Heart left ventricle (tissue), 16 donors: ENCODE measurements at regions not wholly inside any gene's neighbourhood (a gene's known extent, or its start where the extent isn't known, plus 50 kb on each side); places are given as distances from the start of the nearest gene placed in this dataset.

Experiments used
- ATAC-seq, 4 donors: fragments of 200-7000 bp; cut with Tn5 transposase; one replicate each; pipeline ENCODE4 v1.9.1; 2020 to 2022; ENCODE audit warnings: moderate library complexity in 4 of 4, mild to moderate bottlenecking in 3 of 4, moderate number of reproducible peaks in 1 of 4
- DNase-seq, 5 donors: peaks; one replicate each; pipeline ENCODE4 v3.0.0-alpha.2; 2020
- H3K27ac ChIP-seq, 12 donors: fragments of 200-600 bp; sonication (generic) in 4 of 12; one replicate each; pipeline versions ENCODE4 v1.5.0 to v1.8.0; 2016 to 2022; ENCODE audit warnings: mild to moderate bottlenecking in 2 of 12
- H3K27me3 ChIP-seq, 9 donors: fragments of 200-600 bp; sonication (generic) in 2 of 9; one replicate each; pipeline versions ENCODE4 v1.5.1 to v1.8.0; 2016 to 2022; ENCODE audit warnings: mild to moderate bottlenecking in 3 of 9
- H3K36me3 ChIP-seq, 9 donors: fragments of 200-600 bp; sonication (generic) in 2 of 9; one replicate each; pipeline versions ENCODE4 v1.5.0 to v1.8.0; 2018 to 2022; ENCODE audit warnings: mild to moderate bottlenecking in 2 of 9
- H3K4me1 ChIP-seq, 12 donors: fragments of 200-600 bp; sonication (generic) in 4 of 12; one replicate each; pipeline versions ENCODE4 v1.5.0 to v1.8.0; 2016 to 2022; ENCODE audit warnings: mild to moderate bottlenecking in 3 of 12
- H3K4me3 ChIP-seq, 12 donors: fragments of 200-600 bp; sonication (generic) in 4 of 12; one replicate each; pipeline versions ENCODE4 v1.5.0 to v1.8.0; 2017 to 2022; ENCODE audit warnings: mild to moderate bottlenecking in 9 of 12, moderate library complexity in 4 of 12
- H3K9me3 ChIP-seq, 12 donors: fragments of 200-600 bp; sonication (generic) in 4 of 12; one replicate each; pipeline versions ENCODE4 v1.5.0 to v1.8.0; 2016 to 2022; ENCODE audit warnings: mild to moderate bottlenecking in 1 of 12
- POLR2A ChIP-seq, 2 donors: fragments of 450-650 bp; IDR thresholded peaks; one replicate each; pipeline ENCODE4 v1.6.1; 2017; ENCODE audit warnings: antibody characterized with exemption in 2 of 2, mild to moderate bottlenecking in 2 of 2, moderate library complexity in 2 of 2
- WGBS, 4 donors: extraction: QIAGEN DNeasy Blood & Tissue Kit in 2 of 4; methylation state at CpG; one replicate each; pipeline versions ENCODE4 v1.1.5 to v1.1.7; 2013 to 2018; 5-methylcytosine and 5-hydroxymethylcytosine counted together
- intact Hi-C, 10 donors: fragments of 100-400 bp; cut with DNase I; formaldehyde crosslinking; loops; one replicate each; pipeline versions ENCODE4 v1.11.1 to v1.14.2; 2022
- TF ChIP-seq, protein P1 (sequence below), 12 donors: fragments of 200-600 bp; sonication (generic) in 4 of 12; IDR thresholded peaks; one replicate each; pipeline versions ENCODE4 v1.5.0 to v1.8.0; 2018 to 2022; ENCODE audit warnings: antibody characterized with exemption in 12 of 12, mild to moderate bottlenecking in 5 of 12
- donor health status: ischemic (EF 13 %, LVEDD 7.1; RV severe dilation, severe dysfunction).
- donor health status: healthy with polysubstance abuse.
- donor health status: DM: no; HTN: yes; CAD: no.
- donor health status: DM: no; HTN: no; CAD: no.
- donor health status: ischemic (EF 25% LVEDD 6.9; RV normal size, moderate dysfunction).
- donor health status: ischemic (EF 25% LVEDD 5.7; RV mildly dilated, moderate dysfunction).
- donor health status: healthy.
- donor health status: DM: yes; HTN: yes; CAD: no.
- donor health status: ischemic (EF 35%, LVEDD 5.7; RV mildly dilated, moderate dysfunction).
- donor health status: nonischemic (EF 11% LVEDD 7.7; RV severe dilation, severe dysfunction).
- donor health status: DM: yes; HTN: yes; CAD: no.
- donor health status: PGD.
- donor health status: ischemic (EF 29% LVEDD 5.4; RV normal size, mild dysfunction).
- donor health status: nonischemic (EF 23%, LVEDD 6.1; RV moderate dilation, normal function).

DNA sequence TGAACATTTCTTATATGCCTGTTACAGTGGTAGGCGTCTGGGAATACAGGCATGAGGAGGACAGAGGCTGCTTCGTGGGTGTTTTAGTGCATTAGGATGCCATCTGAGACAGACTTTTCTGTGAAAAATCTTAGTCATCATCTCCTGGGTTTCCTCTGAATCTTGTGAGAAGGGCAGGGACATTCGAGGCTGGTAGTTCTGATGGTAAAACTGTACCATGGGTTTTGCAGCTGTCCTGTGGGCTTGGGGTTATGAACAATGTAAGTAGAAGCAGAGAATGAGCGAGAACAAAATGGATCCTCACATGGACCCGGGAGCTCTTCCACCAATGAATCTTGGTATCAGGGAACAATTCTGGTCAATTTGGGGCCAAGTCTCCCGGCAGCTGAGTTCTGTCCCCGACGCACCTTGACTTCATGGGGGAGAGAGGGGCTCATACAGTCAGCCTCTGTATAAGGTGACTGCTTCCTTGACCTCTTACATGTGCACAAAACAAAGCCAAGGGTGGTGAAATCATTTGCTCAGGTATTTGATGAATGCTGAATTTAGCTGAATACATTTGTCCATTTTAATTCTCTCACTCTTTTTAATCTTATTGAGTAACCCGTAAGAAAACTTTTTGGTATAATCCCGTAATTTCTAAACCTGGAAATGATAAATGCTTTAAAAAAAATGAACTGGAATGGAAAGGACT is 63.6 kb upstream of the ERRFI1 start:
- Histone ChIP-seq H3K9me3 (peaks cover 0 to 10% (median 0%) of the 10 kb centered on the region in 12 donors), H3K4me3 (no peak overlapping the region), H3K36me3 (no peaks in the 10 kb centered on the region), H3K27me3 (no peaks in the 10 kb centered on the region), H3K27ac (peak overlapping the region in 7 of 12 donors; percentile 16 to 79 (median 55)), H3K4me1 (peaks cover 0 to 28% (median 3%) of the 10 kb centered on the region in 12 donors)
- no peak for ATAC-seq
- intact Hi-C loops = loop anchor here in 1 of 10 donors (10.0 kb wide), 1 partner anchor 55 kb away; no protein-coding TSS in a partner anchor
- DNase-seq = no peak
- WGBS, 4 donors = 82 to 86% (median 84%) methylated on average over 10 of the region's 10 CpGs
- TF ChIP-seq POLR2A (IDR thresholded peaks at IDR 0.05) = no peak
- TF ChIP-seq, protein P1, sequence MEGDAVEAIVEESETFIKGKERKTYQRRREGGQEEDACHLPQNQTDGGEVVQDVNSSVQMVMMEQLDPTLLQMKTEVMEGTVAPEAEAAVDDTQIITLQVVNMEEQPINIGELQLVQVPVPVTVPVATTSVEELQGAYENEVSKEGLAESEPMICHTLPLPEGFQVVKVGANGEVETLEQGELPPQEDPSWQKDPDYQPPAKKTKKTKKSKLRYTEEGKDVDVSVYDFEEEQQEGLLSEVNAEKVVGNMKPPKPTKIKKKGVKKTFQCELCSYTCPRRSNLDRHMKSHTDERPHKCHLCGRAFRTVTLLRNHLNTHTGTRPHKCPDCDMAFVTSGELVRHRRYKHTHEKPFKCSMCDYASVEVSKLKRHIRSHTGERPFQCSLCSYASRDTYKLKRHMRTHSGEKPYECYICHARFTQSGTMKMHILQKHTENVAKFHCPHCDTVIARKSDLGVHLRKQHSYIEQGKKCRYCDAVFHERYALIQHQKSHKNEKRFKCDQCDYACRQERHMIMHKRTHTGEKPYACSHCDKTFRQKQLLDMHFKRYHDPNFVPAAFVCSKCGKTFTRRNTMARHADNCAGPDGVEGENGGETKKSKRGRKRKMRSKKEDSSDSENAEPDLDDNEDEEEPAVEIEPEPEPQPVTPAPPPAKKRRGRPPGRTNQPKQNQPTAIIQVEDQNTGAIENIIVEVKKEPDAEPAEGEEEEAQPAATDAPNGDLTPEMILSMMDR (IDR thresholded peaks at IDR 0.05) = no peak

DNA sequence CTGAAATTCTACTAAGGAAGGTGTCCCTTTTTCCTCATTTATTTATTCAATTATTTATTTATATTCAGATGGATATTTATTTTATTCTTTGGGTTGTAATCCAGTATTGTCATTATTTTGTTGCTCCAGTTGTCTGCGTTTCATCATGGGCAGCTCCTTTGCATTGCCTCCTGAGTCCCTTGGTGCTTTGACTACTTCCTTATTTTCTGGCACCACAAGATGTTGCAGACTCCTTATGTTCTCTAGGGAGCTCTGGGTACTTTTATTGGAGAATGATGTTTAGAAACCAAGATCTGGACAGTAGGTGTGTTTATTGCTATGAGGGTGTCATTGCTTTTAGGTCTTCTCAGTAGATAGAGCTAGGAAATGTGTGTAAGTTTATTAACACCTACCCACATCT is 59.9 kb upstream of the ERRFI1 start:
- no peak overlapping the region for H3K4me3 ChIP-seq
- intact Hi-C loops = loop anchor here in 1 of 10 donors (10.0 kb wide), 1 partner anchor 51 kb away; no protein-coding TSS in a partner anchor
- peaks cover 0 to 10% (median 0%) of the 10 kb centered on the region in 12 donors for H3K9me3 ChIP-seq
- H3K27me3 ChIP-seq = no peaks in the 10 kb centered on the region
- no peak for TF ChIP-seq POLR2A (IDR thresholded peaks at IDR 0.05)
- TF ChIP-seq, protein P1 (IDR thresholded peaks at IDR 0.05) = no peak
- no peaks in the 10 kb centered on the region for H3K36me3 ChIP-seq
- DNase-seq = no peak
- no peak for ATAC-seq
- H3K4me1 ChIP-seq = peaks cover 0 to 46% (median 19%) of the 10 kb centered on the region in 12 donors
- WGBS, 4 donors = 89 to 100% (median 97%) methylated on average over 1 of the region's 1 CpG
- no peak overlapping the region for H3K27ac ChIP-seq

DNA sequence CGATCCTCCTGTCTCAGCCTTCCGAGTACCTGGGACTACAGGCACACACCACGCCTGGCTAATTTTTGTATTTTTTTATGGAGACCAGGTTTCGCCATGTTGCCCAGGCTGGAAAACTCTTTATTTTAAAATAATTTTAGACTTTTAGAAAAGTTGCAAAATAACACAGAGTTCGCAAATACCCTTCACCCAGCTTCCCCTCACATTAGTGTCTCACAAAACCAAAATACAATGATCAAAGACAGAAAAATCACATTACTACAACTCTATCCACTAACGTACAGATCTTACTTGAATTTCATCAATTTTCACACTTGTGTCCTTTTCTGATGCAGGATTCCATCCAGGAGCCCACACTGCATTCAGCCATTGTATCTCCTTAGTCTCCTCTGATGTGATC is 58.8 kb upstream of the ERRFI1 start:
- ATAC-seq = no peak
- DNase-seq = no peak
- H3K27me3 ChIP-seq = no peaks in the 10 kb centered on the region
- intact Hi-C loops = loop anchor here in 4 of 10 donors (5.0 to 10.0 kb wide), 2 partner anchors 32 to 50 kb away; no protein-coding TSS in a partner anchor
- H3K9me3 ChIP-seq = peaks cover 0 to 10% (median 0%) of the 10 kb centered on the region in 12 donors
- peaks cover 0 to 36% (median 19%) of the 10 kb centered on the region in 12 donors for H3K4me1 ChIP-seq
- peak overlapping the region in 1 of 12 donors; percentile 74 for H3K27ac ChIP-seq
- H3K36me3 ChIP-seq = no peaks in the 10 kb centered on the region
- H3K4me3 ChIP-seq = no peak overlapping the region
- WGBS, 4 donors = 93 to 96% (median 95%) methylated on average over 6 of the region's 6 CpGs
- TF ChIP-seq POLR2A (IDR thresholded peaks at IDR 0.05) = no peak
- TF ChIP-seq, protein P1 (IDR thresholded peaks at IDR 0.05) = no peak

DNA sequence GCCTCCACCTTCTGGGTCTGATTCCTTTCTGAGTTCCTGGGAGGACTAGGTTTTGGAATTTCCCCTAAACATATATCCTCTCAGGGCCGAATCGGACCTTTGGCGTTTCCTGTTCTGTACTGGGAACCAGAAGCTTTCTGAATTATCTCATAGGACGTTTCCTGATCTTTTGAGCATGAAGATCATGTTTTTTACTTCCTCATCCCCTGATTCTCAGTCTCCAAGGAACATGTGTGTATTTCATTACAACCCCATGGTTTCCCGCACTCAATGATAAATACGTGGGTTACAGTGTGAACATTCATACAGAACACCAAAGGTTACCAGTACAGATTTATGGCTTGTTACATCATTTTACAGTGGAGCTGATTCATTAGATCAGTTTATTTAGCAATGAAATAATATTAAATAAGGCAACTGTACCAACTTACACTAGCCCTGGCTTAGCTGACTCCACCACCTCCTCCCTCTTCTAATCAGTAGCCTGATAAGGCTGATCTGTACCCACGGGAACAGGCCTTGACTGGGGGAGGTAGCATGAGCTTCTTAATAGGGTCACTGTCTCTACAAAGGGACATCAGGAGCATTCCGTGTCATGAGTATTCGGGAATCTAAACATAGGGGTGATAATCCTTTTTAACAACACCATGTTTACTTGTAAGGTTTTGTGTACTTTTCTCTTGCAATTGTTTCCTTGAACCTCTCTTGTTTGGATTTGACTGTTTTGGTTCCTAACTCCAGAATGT is 57.8 kb upstream of the ERRFI1 start:
- DNase-seq (no peak), ATAC-seq (peak; percentile 33 to 79 (median 45))
- WGBS, 4 donors = 23 to 33% (median 26%) methylated on average over 9 of the region's 9 CpGs
- Histone ChIP-seq H3K36me3 (no peaks in the 10 kb centered on the region), H3K9me3 (peaks cover 0 to 10% (median 0%) of the 10 kb centered on the region in 12 donors), H3K4me3 (no peak overlapping the region), H3K4me1 (peaks cover 0 to 36% (median 18%) of the 10 kb centered on the region in 12 donors), H3K27me3 (no peaks in the 10 kb centered on the region), H3K27ac (peak overlapping the region in 10 of 12 donors; percentile 26 to 77 (median 70))
- intact Hi-C loops = loop anchor here in 4 of 10 donors (5.0 to 10.0 kb wide), 2 partner anchors 33 to 49 kb away; no protein-coding TSS in a partner anchor
- TF ChIP-seq, protein P1 (IDR thresholded peaks at IDR 0.05) = no peak
- TF ChIP-seq POLR2A (IDR thresholded peaks at IDR 0.05) = no peak
